H1 (cell line): ENCODE measurements at regions not wholly inside any gene's neighbourhood (a gene's known extent, or its start where the extent isn't known, plus 50 kb on each side); places are given as distances from the start of the nearest gene placed in this dataset.

ENCODE experiments used
- CTCF ChIA-PET: fragments of 300-600 bp; sonication (Branson Sonifier 250); formaldehyde crosslinking; loops from one replicate; lab custom pipeline; 2021; ENCODE audit not compliant: partially characterized antibody; lab: Charles Lee
- POLR2A ChIA-PET: fragments of 300-600 bp; sonication (Branson Sonifier 250); formaldehyde crosslinking; loops from one replicate; lab custom pipeline; 2021; ENCODE audit warnings: inconsistent platforms; ENCODE audit not compliant: partially characterized antibody; lab: Charles Lee
- DNase-seq, 2 experiments: peaks; one replicate each; pipeline versions ENCODE4 v3.0.0 to v3.0.0-alpha.2; 2010 to 2022; ENCODE audit warnings: low spot score in 2 of 2, low read depth in 1 of 2, mixed read lengths in 1 of 2
- FAIRE-seq: peaks from 2 replicates; lab custom pipeline; 2011; peaks lifted over from hg19 to GRCh38; lab: Jason Lieb, UNC
- H2AFZ ChIP-seq: 2 replicates; pipeline ENCODE4 v1.8.1; 2012; ENCODE audit warnings: low read length, inconsistent platforms
- H2AK5ac ChIP-seq: 2 replicates; pipeline ENCODE4 v1.6.1; 2013; ENCODE audit warnings: low read depth, low read length
- H2BK120ac ChIP-seq: replicated peaks from 2 replicates; pipeline ENCODE3; 2013; ENCODE audit warnings: low read depth, low read length, inconsistent platforms
- H2BK12ac ChIP-seq: 2 replicates; pipeline ENCODE4 v1.6.1; 2013; ENCODE audit warnings: low read depth, low read length
- H2BK15ac ChIP-seq: 2 replicates; pipeline ENCODE4 v1.6.1; 2013; ENCODE audit warnings: low read length
- H2BK20ac ChIP-seq: 2 replicates; pipeline ENCODE4 v1.6.1; 2013; ENCODE audit warnings: low read length
- H2BK5ac ChIP-seq: 2 replicates; pipeline ENCODE4 v1.6.1; 2013; ENCODE audit warnings: low read depth, low read length
- H3K14ac ChIP-seq: 2 replicates; pipeline ENCODE4 v1.6.1; 2013; ENCODE audit warnings: inconsistent platforms; ENCODE audit not compliant: insufficient read length
- H3K18ac ChIP-seq: 2 replicates; pipeline ENCODE4 v1.6.1; 2013; ENCODE audit warnings: low read length; ENCODE audit errors: extremely low read depth
- H3K23ac ChIP-seq: 2 replicates; pipeline ENCODE4 v1.6.1; 2013; ENCODE audit warnings: inconsistent platforms; ENCODE audit not compliant: insufficient read length
- H3K23me2 ChIP-seq: 2 replicates; pipeline ENCODE4 v1.6.1; 2013; ENCODE audit warnings: low read depth, low read length
- H3K27ac ChIP-seq: 2 replicates; pipeline ENCODE4 v1.6.1; 2011; ENCODE audit warnings: low read depth, low read length, inconsistent platforms
- H3K27me3 ChIP-seq, 4 experiments: replicated peaks in 1 of 4; 1 replicate in 1 of 4; 2 replicates in 3 of 4; pipeline versions ENCODE4 v1.6.1 to v1.8.1; 2011 to 2013; ENCODE audit warnings: low read length in 3 of 4, mild to moderate bottlenecking in 3 of 4, inconsistent platforms in 2 of 4, mixed read lengths in 2 of 4, moderate library complexity in 1 of 4; ENCODE audit not compliant: control insufficient read depth in 3 of 4, insufficient read depth in 3 of 4; ENCODE audit errors: extremely low read depth in 1 of 4
- H3K36me3 ChIP-seq, 4 experiments: 2 replicates each; pipeline versions ENCODE4 v1.6.1 to v1.8.1; 2011 to 2013; ENCODE audit warnings: mild to moderate bottlenecking in 4 of 4, low read length in 3 of 4, moderate library complexity in 2 of 4, control low read depth in 1 of 4, inconsistent platforms in 1 of 4; ENCODE audit not compliant: insufficient read depth in 4 of 4, control insufficient read depth in 2 of 4
- H3K4ac ChIP-seq: replicated peaks from 2 replicates; pipeline ENCODE3; 2013; ENCODE audit warnings: low read length, low read depth, mixed read lengths, inconsistent platforms; ENCODE audit not compliant: insufficient read length
- H3K4me1 ChIP-seq, 4 experiments: replicated peaks in 1 of 4; 1 replicate in 1 of 4; 2 replicates in 3 of 4; pipeline versions ENCODE4 v1.6.1 to v1.8.1; 2011 to 2013; ENCODE audit warnings: low read length in 3 of 4, inconsistent platforms in 2 of 4, mixed read lengths in 1 of 4; ENCODE audit not compliant: insufficient read depth in 4 of 4, control insufficient read depth in 3 of 4
- H3K4me2 ChIP-seq, 2 experiments: 2 replicates each; pipeline versions ENCODE4 v1.6.1 to v1.8.1; 2011 to 2013; ENCODE audit warnings: low read depth in 2 of 2, low read length in 2 of 2, control low read depth in 1 of 2, inconsistent platforms in 1 of 2, mild to moderate bottlenecking in 1 of 2; ENCODE audit not compliant: insufficient read depth in 1 of 2
- H3K4me3 ChIP-seq, 4 experiments: fragments of 200-600, 300-600 bp in 1 of 4; sonication (generic), shearing (Covaris generic), sonication (Bioruptor Twin) in 1 of 4; 2 replicates each; pipeline versions ENCODE4 v1.5.1 to v1.8.1; 2011 to 2016; ENCODE audit warnings: low read length in 4 of 4, low read depth in 3 of 4, control low read depth in 2 of 4, inconsistent platforms in 2 of 4, mild to moderate bottlenecking in 2 of 4, mixed read lengths in 1 of 4, moderate library complexity in 1 of 4; ENCODE audit not compliant: insufficient read depth in 2 of 4; ENCODE audit errors: extremely low read depth in 1 of 4
- H3K56ac ChIP-seq: replicated peaks from 2 replicates; pipeline ENCODE3; 2013; ENCODE audit warnings: low read depth, mild to moderate bottlenecking, mixed read lengths, low read length, inconsistent platforms; ENCODE audit not compliant: insufficient read length
- H3K79me1 ChIP-seq: 2 replicates; pipeline ENCODE4 v1.6.1; 2013; ENCODE audit warnings: low read depth, low read length, control low read depth
- H3K79me2 ChIP-seq, 2 experiments: 2 replicates each; pipeline versions ENCODE4 v1.6.1 to v1.8.1; 2012 to 2013; ENCODE audit warnings: low read length in 2 of 2, mild to moderate bottlenecking in 2 of 2, inconsistent platforms in 1 of 2; ENCODE audit not compliant: insufficient read depth in 2 of 2, control insufficient read depth in 1 of 2
- H3K9ac ChIP-seq, 4 experiments: replicated peaks in 1 of 4; 1 replicate in 1 of 4; 2 replicates in 3 of 4; pipeline versions ENCODE4 v1.6.1 to v1.8.1; 2011 to 2013; ENCODE audit warnings: low read depth in 3 of 4, low read length in 3 of 4, control low read depth in 2 of 4, mild to moderate bottlenecking in 2 of 4, moderate library complexity in 2 of 4, inconsistent platforms in 1 of 4; ENCODE audit errors: extremely low read depth in 1 of 4
- H3K9me3 ChIP-seq, 2 experiments: 2 replicates each; pipeline versions ENCODE4 v1.6.1 to v1.8.1; 2012 to 2013; ENCODE audit warnings: mild to moderate bottlenecking in 2 of 2, moderate library complexity in 2 of 2, control low read depth in 1 of 2, inconsistent platforms in 1 of 2, low read depth in 1 of 2, low read length in 1 of 2, mixed read lengths in 1 of 2; ENCODE audit not compliant: insufficient read depth in 2 of 2
- H4K20me1 ChIP-seq, 2 experiments: replicated peaks in 1 of 2; 2 replicates each; pipeline versions ENCODE3 to v1.8.1; 2011 to 2013; ENCODE audit warnings: inconsistent platforms in 2 of 2, low read length in 2 of 2, mild to moderate bottlenecking in 1 of 2; ENCODE audit not compliant: insufficient read depth in 2 of 2, control insufficient read depth in 1 of 2
- H4K5ac ChIP-seq: 2 replicates; pipeline ENCODE4 v1.6.1; 2013; ENCODE audit warnings: low read length, low read depth, mixed read lengths, inconsistent platforms; ENCODE audit not compliant: insufficient read length
- H4K8ac ChIP-seq: 2 replicates; pipeline ENCODE4 v1.8.0; 2013; ENCODE audit warnings: mild to moderate bottlenecking, moderate library complexity, low read length, inconsistent platforms; ENCODE audit not compliant: insufficient read depth; ENCODE audit errors: extremely low read depth
- H4K91ac ChIP-seq: replicated peaks from 2 replicates; pipeline ENCODE3; 2013; ENCODE audit warnings: low read length, mixed read lengths, inconsistent platforms; ENCODE audit not compliant: insufficient read length
- ASH2L ChIP-seq: fragments of 200-600, 300-600 bp; sonication (generic); IDR thresholded peaks from one replicate; pipeline ENCODE4 v1.7.1; 2017; ENCODE audit warnings: low read length
- ATF2 ChIP-seq: IDR thresholded peaks from 2 replicates; pipeline ENCODE4 v1.6.1; 2012; ENCODE audit warnings: low read length, inconsistent platforms
- ATF3 ChIP-seq: IDR thresholded peaks from 2 replicates; pipeline ENCODE4 v1.6.1; 2011; ENCODE audit warnings: low read depth, mild to moderate bottlenecking, low read length; ENCODE audit not compliant: insufficient read depth
- BACH1 ChIP-seq: IDR thresholded peaks from 2 replicates; pipeline ENCODE4 v1.6.1; 2012; ENCODE audit warnings: low read length, improper control_type of control experiment
- CEBPB ChIP-seq: IDR thresholded peaks from 2 replicates; pipeline ENCODE4 v1.6.1; 2012; ENCODE audit warnings: low read depth, low read length
- CTBP2 ChIP-seq: IDR thresholded peaks from 2 replicates; pipeline ENCODE4 v1.7.0; 2011; ENCODE audit warnings: borderline replicate concordance, mild to moderate bottlenecking, moderate library complexity, mixed read lengths, low read length; ENCODE audit not compliant: insufficient read depth, insufficient read length
- FOSL1 ChIP-seq: IDR thresholded peaks from 2 replicates; pipeline ENCODE4 v1.6.1; 2011; ENCODE audit warnings: mild to moderate bottlenecking, low read depth, low read length, moderate library complexity; ENCODE audit not compliant: insufficient read depth
- HDAC6 ChIP-seq: IDR thresholded peaks from one replicate; pipeline ENCODE4 v1.7.1; 2012; ENCODE audit warnings: low read depth, mild to moderate bottlenecking, inconsistent platforms, low read length, moderate library complexity
- KDM4A ChIP-seq: IDR thresholded peaks from one replicate; pipeline ENCODE4 v1.7.1; 2012; ENCODE audit warnings: low read depth, mild to moderate bottlenecking, moderate library complexity, low read length, inconsistent platforms; ENCODE audit not compliant: severe bottlenecking
- NANOG ChIP-seq: IDR thresholded peaks from 2 replicates; pipeline ENCODE4 v1.6.1; 2011; ENCODE audit warnings: low read length, low read depth, mild to moderate bottlenecking, inconsistent platforms; ENCODE audit not compliant: insufficient read depth, poor library complexity, severe bottlenecking
- SIX5 ChIP-seq: IDR thresholded peaks from 2 replicates; pipeline ENCODE4 v1.6.1; 2011; ENCODE audit warnings: mild to moderate bottlenecking, low read depth, low read length
- TCF12 ChIP-seq: IDR thresholded peaks from 2 replicates; pipeline ENCODE4 v1.6.1; 2011; ENCODE audit warnings: low read depth, mild to moderate bottlenecking, low read length
- WGBS, 2 experiments: shearing (Covaris generic) in 1 of 2; methylation state at CpG; one replicate each; pipeline versions ENCODE4 v1.1.6 to v1.1.7; 2013 to 2015; ENCODE audit warnings: low lambda C conversion rate in 2 of 2, mixed read lengths in 2 of 2, inconsistent platforms in 1 of 2, low coverage in 1 of 2, missing lambda C conversion rate in 1 of 2; ENCODE audit not compliant: insufficient replicate concordance in 2 of 2, insufficient coverage in 1 of 2, insufficient read length in 1 of 2; ENCODE audit errors: extremely low coverage in 1 of 2, missing lambda C conversion rate in 1 of 2; 5-methylcytosine and 5-hydroxymethylcytosine counted together

GRCh38 chr15:67897646-67898339 is 57.9 kb upstream of the RNU6-1 start:
- Histone ChIP-seq H3K27ac (no peak overlapping the region), H4K8ac (no peak overlapping the region), H3K14ac (no peak overlapping the region), H3K36me3 (no peaks in the 10 kb centered on the region), H3K9me3 (no peaks in the 10 kb centered on the region; a peak in 1 of 4 replicates), H3K4ac (no peak overlapping the region), H3K23ac (no peak overlapping the region), H3K18ac (no peak overlapping the region), H3K4me1 (peaks cover 0 to 1% (median 0%) of the 10 kb centered on the region in 4 experiments; a peak in 1 of 7 replicates), H2AFZ (no peak overlapping the region), H3K79me2 (no peaks in the 10 kb centered on the region), H2BK12ac (no peak overlapping the region), H2BK15ac (no peak overlapping the region), H3K9ac (no peak overlapping the region), H2BK5ac (no peak overlapping the region), H2BK20ac (no peak overlapping the region), H3K4me2 (no peak overlapping the region), H2AK5ac (no peak overlapping the region), H2BK120ac (no peak overlapping the region), H3K27me3 (no peaks in the 10 kb centered on the region), H4K91ac (no peak overlapping the region), H3K79me1 (no peaks in the 10 kb centered on the region), H3K23me2 (no peaks in the 10 kb centered on the region), H4K20me1 (no peaks in the 10 kb centered on the region), H4K5ac (no peak overlapping the region), H3K56ac (no peak overlapping the region), H3K4me3 (no peak overlapping the region)
- POLR2A ChIA-PET = no interaction called here
- FAIRE-seq (no peak), DNase-seq (no peak)
- WGBS, 2 experiments = 91% methylated on average over 3 of the region's 3 CpGs; no CpG with 5 or more reads in 1 of the 2 experiments
- CTCF ChIA-PET = no interaction called here
- TF ChIP-seq CTBP2 (no peak), TCF12 (no peak), HDAC6 (no peak), FOSL1 (no peak), ASH2L (no peak), BACH1 (no peak), ATF2 (no peak), ATF3 (no peak), KDM4A (no peak), SIX5 (no peak), CEBPB (no peak), NANOG (no peak)
